Pancreas (tissue), 10 donors: ENCODE measurements at regions not wholly inside any gene's neighbourhood (a gene's known extent, or its start where the extent isn't known, plus 50 kb on each side); places are given as distances from the start of the nearest gene placed in this dataset.
"Not testable (repeated sequence)": the region's sequence is repeated elsewhere in the genome, so short reads cannot be mapped to it uniquely, and the experiment has no call there.

ENCODE experiments used
- ATAC-seq, 4 donors: fragments of 200-7000 bp; cut with Tn5 transposase; one replicate each; pipeline versions ENCODE4 v1.8.0 to v1.9.1; 2020; ENCODE audit warnings: mild to moderate bottlenecking in 4 of 4, moderate library complexity in 4 of 4
- DNase-seq, 6 donors: peaks; one replicate each; pipeline ENCODE4 v3.0.0-alpha.2; 2020
- FAIRE-seq: peaks from 2 replicates; lab custom pipeline; 2012; peaks lifted over from hg19 to GRCh38; lab: Jason Lieb, UNC
- H3K27ac ChIP-seq, 4 donors: fragments of 200-600 bp; sonication (generic); 1 replicate in 3 of 4; 2 replicates in 1 of 4; pipeline versions ENCODE4 v1.5.0 to v1.8.0; 2020
- H3K27me3 ChIP-seq, 4 donors: fragments of 200-600 bp; one replicate each; pipeline ENCODE4 v1.8.0; 2021
- H3K36me3 ChIP-seq, 3 donors: fragments of 200-600 bp; sonication (generic) in 1 of 3; one replicate each; pipeline versions ENCODE4 v1.5.0 to v1.8.0; 2020 to 2021
- H3K4me1 ChIP-seq, 3 donors: fragments of 200-600 bp; one replicate each; pipeline ENCODE4 v1.8.0; 2021
- H3K4me3 ChIP-seq, 4 donors: fragments of 200-600 bp; sonication (generic) in 2 of 4; one replicate each; pipeline versions ENCODE4 v1.5.0 to v1.8.0; 2020 to 2021
- H3K9me3 ChIP-seq, 4 donors: fragments of 200-600 bp; one replicate each; pipeline ENCODE4 v1.8.0; 2021
- WGBS, 2 donors: extraction: QIAGEN DNeasy Blood & Tissue Kit; methylation state at CpG; one replicate each; pipeline ENCODE4 v1.1.7; 2013; 5-methylcytosine and 5-hydroxymethylcytosine counted together
- intact Hi-C, 3 donors: fragments of 100-400 bp; cut with DNase I; formaldehyde crosslinking; loops; one replicate each; pipeline versions ENCODE4 v1.11.1 to v1.14.2; 2022
- TF ChIP-seq, protein P1 (sequence below), 4 donors: fragments of 200-600 bp; sonication (generic) in 3 of 4; IDR thresholded peaks; one replicate each; pipeline versions ENCODE4 v1.5.0 to v1.8.0; 2021; ENCODE audit warnings: antibody characterized with exemption in 4 of 4
- donor health status: healthy with polysubstance abuse.
- donor health status: DM: no; HTN: no; CAD: no; lungs with moderate emphysema.
- donor health status: DM: no; HTN: no; CAD: no.
- donor health status: control.
- donor health status: control.
- donor health status: Bipolar disorder and iron deficiency.
- donor health status: DM: yes; HTN: yes; CAD: no.
- donor health status: DM: no; HTN: no; CAD: no.
- donor health status: DM: no; HTN: no; CAD: no.
- donor health status: DM: yes; HTN: yes; CAD: no.

DNA sequence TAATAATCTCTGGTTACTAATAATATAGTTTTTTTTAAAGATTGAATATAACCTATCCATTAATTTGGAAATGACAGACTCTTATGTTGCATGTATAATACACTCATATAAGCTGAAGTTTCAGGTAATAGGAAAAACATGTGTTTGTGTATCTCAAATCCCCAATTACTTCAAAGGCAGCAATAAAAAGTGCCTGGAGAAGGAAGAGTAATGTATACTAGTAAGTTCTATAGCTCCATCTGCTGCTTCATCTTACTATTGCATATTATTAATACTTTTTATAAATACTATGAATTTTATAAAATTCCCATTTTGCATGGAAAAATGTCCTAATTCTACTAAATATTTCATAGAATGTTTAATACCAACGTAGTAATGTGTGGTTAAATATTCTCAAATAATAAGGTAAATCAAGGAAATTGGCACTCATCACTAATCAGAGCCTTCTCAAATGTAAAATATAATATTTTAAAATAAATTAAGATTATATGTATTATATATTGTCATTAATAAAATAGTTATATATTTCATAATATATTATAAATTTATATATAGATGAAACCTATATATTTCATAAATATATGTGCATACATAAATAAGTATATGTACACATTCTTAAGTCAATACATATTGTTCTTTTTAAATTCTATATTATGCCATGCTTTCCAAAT, 311.9 kb downstream of the HGF start:
- ATAC-seq (peak in 1 of 4 donors; percentile 39), FAIRE-seq (peak; percentile 97)
- intact Hi-C loops: loop anchor here in 1 of 3 donors (10.0 kb wide), 1 partner anchor 753 kb away; no protein-coding TSS in a partner anchor

DNA sequence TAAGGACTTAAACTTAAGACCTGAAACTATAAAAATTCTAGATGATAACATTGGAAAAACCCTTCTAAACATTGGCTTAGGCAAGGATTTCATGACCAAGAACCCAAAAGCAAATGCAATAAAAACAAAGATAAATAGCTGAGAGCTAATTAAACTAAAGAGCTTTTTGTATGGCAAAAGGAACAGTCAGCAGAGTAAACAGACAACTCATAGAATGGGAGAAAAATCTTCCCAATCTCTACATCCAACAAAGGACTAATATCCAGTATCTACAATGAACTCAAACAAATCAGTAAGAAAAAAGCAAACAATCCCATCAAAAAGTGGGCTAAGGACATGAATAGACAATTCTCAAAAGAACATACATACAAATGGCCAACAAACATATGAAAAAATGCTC, 316.1 kb downstream of the HGF start:
- not testable (repeated sequence) for H3K36me3 ChIP-seq, H3K4me1 ChIP-seq, DNase-seq, H3K9me3 ChIP-seq, H3K27ac ChIP-seq, ATAC-seq, FAIRE-seq, H3K27me3 ChIP-seq, H3K4me3 ChIP-seq
- intact Hi-C loops: loop anchor here in 1 of 3 donors (10.0 kb wide), 1 partner anchor 749 kb away; no protein-coding TSS in a partner anchor

More for the DNA sequence above, 311.9 kb downstream of the HGF start:
- TF ChIP-seq, protein P1, sequence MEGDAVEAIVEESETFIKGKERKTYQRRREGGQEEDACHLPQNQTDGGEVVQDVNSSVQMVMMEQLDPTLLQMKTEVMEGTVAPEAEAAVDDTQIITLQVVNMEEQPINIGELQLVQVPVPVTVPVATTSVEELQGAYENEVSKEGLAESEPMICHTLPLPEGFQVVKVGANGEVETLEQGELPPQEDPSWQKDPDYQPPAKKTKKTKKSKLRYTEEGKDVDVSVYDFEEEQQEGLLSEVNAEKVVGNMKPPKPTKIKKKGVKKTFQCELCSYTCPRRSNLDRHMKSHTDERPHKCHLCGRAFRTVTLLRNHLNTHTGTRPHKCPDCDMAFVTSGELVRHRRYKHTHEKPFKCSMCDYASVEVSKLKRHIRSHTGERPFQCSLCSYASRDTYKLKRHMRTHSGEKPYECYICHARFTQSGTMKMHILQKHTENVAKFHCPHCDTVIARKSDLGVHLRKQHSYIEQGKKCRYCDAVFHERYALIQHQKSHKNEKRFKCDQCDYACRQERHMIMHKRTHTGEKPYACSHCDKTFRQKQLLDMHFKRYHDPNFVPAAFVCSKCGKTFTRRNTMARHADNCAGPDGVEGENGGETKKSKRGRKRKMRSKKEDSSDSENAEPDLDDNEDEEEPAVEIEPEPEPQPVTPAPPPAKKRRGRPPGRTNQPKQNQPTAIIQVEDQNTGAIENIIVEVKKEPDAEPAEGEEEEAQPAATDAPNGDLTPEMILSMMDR (IDR thresholded peaks at IDR 0.05): no peak
- Histone ChIP-seq H3K27me3 (no peaks in the 10 kb centered on the region), H3K9me3 (no peaks in the 10 kb centered on the region), H3K4me3 (no peak overlapping the region), H3K4me1 (no peaks in the 10 kb centered on the region), H3K27ac (no peak overlapping the region), H3K36me3 (no peaks in the 10 kb centered on the region)
- 20 to 32% methylated on average over 1 of the region's 1 CpG for WGBS, 2 donors
- no peak for DNase-seq

DNA sequence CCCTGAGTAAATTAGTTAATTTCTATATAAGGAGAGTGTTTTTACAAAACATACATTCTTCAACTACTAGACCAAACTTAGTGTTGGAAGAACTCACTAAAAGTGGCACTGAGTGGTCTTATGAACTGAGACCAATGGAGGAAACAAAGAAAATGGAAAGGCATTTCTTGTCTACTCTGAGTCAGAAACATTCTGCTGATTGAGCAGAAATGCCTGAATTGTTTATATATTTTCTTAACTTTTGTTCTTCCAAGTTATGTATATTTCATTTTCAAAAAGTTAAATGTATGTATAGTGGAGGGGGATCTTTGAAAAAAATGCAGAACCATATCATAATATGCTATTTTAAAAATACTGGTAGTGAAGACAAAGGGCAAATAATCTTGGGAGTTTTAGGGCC, 320.7 kb downstream of the HGF start:
- Histone ChIP-seq H3K4me1 (no peaks in the 10 kb centered on the region), H3K4me3 (no peak overlapping the region), H3K9me3 (no peaks in the 10 kb centered on the region), H3K27me3 (no peaks in the 10 kb centered on the region), H3K36me3 (no peaks in the 10 kb centered on the region), H3K27ac (no peak overlapping the region)
- intact Hi-C loops: no loop called here
- ATAC-seq (no peak), FAIRE-seq (no peak), DNase-seq (no peak)
- TF ChIP-seq, protein P1 (IDR thresholded peaks at IDR 0.05): no peak

DNA sequence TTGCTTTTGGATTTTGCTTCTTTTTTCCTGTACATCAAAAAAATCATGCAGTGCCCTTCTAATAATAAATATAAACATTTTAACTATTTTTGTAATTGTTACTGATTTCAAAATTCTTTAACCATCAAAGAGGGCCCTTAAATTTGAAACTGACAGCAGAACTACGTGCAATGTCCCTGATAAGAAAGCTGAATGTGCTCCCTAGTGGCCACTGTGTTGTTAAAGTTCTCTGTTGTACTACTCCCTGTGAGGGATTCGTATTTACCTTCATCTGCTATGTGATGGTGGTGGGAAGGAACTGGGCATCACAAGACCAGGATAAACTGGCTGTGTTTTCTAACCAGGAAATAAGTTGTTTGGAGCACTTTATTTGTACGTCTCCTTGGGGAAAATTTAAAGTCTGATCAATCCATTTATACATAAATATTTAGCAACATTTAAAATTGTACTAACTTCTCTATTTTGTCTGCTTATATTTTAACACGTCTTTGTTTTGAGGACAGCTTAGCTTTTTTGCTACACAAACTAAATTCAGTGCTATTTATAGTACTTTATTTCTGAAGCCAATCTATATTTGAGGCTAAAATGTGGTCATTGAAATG, 322.4 kb downstream of the HGF start:
- ATAC-seq (peak in 3 of 4 donors; percentile 49 to 61 (median 57)), DNase-seq (no peak), FAIRE-seq (no peak)
- Histone ChIP-seq H3K4me1 (no peaks in the 10 kb centered on the region), H3K27ac (no peak overlapping the region), H3K36me3 (no peaks in the 10 kb centered on the region), H3K4me3 (no peak overlapping the region), H3K27me3 (no peaks in the 10 kb centered on the region), H3K9me3 (no peaks in the 10 kb centered on the region)
- intact Hi-C loops: no loop called here
- WGBS, 2 donors: 34 to 38% methylated on average over 4 of the region's 4 CpGs
- TF ChIP-seq, protein P1 (IDR thresholded peaks at IDR 0.05): peak in 1 of 4 donors; percentile 10

DNA sequence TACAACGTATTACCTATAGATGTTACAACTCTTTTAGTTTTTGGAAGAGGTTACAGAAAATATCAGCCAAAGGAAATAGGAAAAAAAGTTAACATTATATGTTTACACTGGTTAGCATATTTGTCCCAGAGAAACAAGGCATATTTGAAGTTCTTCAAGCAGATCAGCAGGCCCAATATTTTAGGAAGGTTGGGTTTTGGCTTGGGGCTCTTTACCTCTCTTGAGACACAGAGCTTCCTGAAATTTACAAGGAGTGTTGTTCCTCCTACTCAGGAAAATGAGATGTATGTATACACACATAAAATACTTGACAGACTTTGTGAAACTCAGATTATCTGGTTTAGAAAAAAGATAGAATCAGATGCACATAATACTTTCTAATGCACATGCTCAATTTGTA, 323.6 kb downstream of the HGF start:
- no peak for FAIRE-seq
- Histone ChIP-seq H3K9me3 (no peaks in the 10 kb centered on the region), H3K27ac (no peak overlapping the region), H3K4me1 (no peaks in the 10 kb centered on the region), H3K27me3 (no peaks in the 10 kb centered on the region), H3K4me3 (no peak overlapping the region), H3K36me3 (no peaks in the 10 kb centered on the region)
- 64 to 67% methylated on average over 1 of the region's 1 CpG for WGBS, 2 donors
- TF ChIP-seq, protein P1 (IDR thresholded peaks at IDR 0.05): no peak
- DNase-seq: no peak
- intact Hi-C loops: no loop called here
- ATAC-seq: no peak
